Vagina (tissue), 2 donors: ENCODE measurements at regions not wholly inside any gene's neighbourhood (a gene's known extent, or its start where the extent isn't known, plus 50 kb on each side); places are given as distances from the start of the nearest gene placed in this dataset.

Source experiments
- DNase-seq, 2 donors: peaks; one replicate each; pipeline ENCODE4 v3.0.0-alpha.2; 2017; ENCODE audit errors: extremely low spot score in 2 of 2
- H3K27ac ChIP-seq: fragments of 200-600 bp; sonication (generic); one replicate; pipeline ENCODE4 v1.5.1; 2019
- H3K27me3 ChIP-seq: fragments of 200-600 bp; sonication (generic); one replicate; pipeline ENCODE4 v1.5.1; 2019
- H3K36me3 ChIP-seq, 2 donors: fragments of 200-600 bp; sonication (generic); one replicate each; pipeline ENCODE4 v1.5.1; 2017 to 2019
- H3K4me1 ChIP-seq: fragments of 200-600 bp; sonication (generic); one replicate; pipeline ENCODE4 v1.5.1; 2019
- H3K4me3 ChIP-seq, 2 donors: fragments of 200-600 bp; sonication (generic); 1 replicate in 1 of 2; 2 replicates in 1 of 2; pipeline ENCODE4 v1.5.1; 2016 to 2019
- H3K9me3 ChIP-seq: fragments of 200-600 bp; sonication (generic); one replicate; pipeline ENCODE4 v1.5.1; 2019
- POLR2A ChIP-seq, 2 donors: fragments of 450-650 bp; IDR thresholded peaks; one replicate each; pipeline ENCODE4 v1.6.1; 2017; ENCODE audit warnings: antibody characterized with exemption in 2 of 2, mild to moderate bottlenecking in 2 of 2, moderate library complexity in 2 of 2
- POLR2AphosphoS5 ChIP-seq, 2 donors: sonication (generic); formaldehyde crosslinking; IDR thresholded peaks; one replicate each; pipeline ENCODE4 v1.9.0; 2017; ENCODE audit warnings: antibody characterized with exemption in 2 of 2, mild to moderate bottlenecking in 2 of 2, low read depth in 1 of 2; ENCODE audit not compliant: insufficient read depth in 1 of 2
- intact Hi-C: fragments of 100-400 bp; cut with DNase I; formaldehyde crosslinking; loops from one replicate; pipeline ENCODE4 v1.15.1; 2023
- TF ChIP-seq, protein P1 (sequence below), 3 experiments: fragments of 450-650 bp in 2 of 3; fragments of 200-600 bp in 1 of 3; sonication (generic) in 1 of 3; IDR thresholded peaks; one replicate each; pipeline ENCODE4 v1.5.1; 2017 to 2019; ENCODE audit warnings: antibody characterized with exemption in 3 of 3, mild to moderate bottlenecking in 2 of 3, moderate library complexity in 2 of 3

DNA sequence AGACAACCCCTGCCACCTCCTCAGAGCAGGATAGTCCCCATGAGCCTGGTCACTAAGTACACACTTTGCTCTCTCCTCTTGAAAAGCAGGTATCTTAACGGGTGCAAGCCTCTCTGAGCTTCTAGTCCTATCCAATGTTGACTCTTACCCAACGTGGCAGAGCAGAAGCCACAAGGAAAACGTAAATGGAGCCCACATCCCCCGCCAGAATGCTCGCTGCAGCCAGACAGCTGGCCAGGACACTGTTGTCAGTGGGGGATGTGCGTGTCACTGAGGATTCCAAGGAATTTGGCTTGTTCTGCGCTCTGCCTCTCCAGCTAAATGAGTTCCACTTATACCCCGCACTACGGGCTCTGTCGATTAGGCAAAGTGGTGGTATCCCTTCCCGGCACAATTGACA lies 67.8 kb upstream of the IGF1R start:
- no peak for DNase-seq
- Histone ChIP-seq H3K9me3 (no peaks in the 10 kb centered on the region), H3K4me1 (no peaks in the 10 kb centered on the region), H3K27me3 (no peaks in the 10 kb centered on the region), H3K4me3 (no peak overlapping the region), H3K27ac (no peak overlapping the region), H3K36me3 (no peaks in the 10 kb centered on the region)
- TF ChIP-seq, protein P1, sequence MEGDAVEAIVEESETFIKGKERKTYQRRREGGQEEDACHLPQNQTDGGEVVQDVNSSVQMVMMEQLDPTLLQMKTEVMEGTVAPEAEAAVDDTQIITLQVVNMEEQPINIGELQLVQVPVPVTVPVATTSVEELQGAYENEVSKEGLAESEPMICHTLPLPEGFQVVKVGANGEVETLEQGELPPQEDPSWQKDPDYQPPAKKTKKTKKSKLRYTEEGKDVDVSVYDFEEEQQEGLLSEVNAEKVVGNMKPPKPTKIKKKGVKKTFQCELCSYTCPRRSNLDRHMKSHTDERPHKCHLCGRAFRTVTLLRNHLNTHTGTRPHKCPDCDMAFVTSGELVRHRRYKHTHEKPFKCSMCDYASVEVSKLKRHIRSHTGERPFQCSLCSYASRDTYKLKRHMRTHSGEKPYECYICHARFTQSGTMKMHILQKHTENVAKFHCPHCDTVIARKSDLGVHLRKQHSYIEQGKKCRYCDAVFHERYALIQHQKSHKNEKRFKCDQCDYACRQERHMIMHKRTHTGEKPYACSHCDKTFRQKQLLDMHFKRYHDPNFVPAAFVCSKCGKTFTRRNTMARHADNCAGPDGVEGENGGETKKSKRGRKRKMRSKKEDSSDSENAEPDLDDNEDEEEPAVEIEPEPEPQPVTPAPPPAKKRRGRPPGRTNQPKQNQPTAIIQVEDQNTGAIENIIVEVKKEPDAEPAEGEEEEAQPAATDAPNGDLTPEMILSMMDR (IDR thresholded peaks at IDR 0.05) = no peak
- TF ChIP-seq POLR2A (IDR thresholded peaks at IDR 0.05) (no peak), POLR2AphosphoS5 (IDR thresholded peaks at IDR 0.05; ENCODE audit: insufficient read depth in 1 of 2, low read depth in 1 of 2) (no peak)
- intact Hi-C loops = no loop called here

DNA sequence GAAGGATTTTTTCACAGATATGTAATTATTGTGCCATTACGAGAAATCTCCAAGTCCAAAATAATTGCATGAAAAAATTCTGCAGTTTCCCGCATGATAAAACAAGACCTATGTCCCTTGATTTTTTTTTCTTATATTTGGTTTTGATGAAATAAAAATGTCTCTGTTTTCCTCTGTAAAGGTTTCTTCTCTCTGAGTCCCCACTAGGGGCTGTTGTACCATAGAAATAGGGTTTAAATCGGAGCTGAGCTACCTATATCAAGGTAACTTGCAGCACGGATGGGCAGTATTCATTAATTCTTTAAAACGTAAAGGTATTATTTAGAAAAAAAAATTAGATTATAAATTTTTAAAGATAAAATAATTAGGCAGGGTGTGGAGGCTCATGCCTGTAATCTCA lies 66.6 kb upstream of the IGF1R start:
- H3K27me3 ChIP-seq = no peaks in the 10 kb centered on the region
- H3K4me3 ChIP-seq = no peak overlapping the region
- no peak for DNase-seq
- H3K4me1 ChIP-seq = no peaks in the 10 kb centered on the region
- H3K9me3 ChIP-seq = no peaks in the 10 kb centered on the region
- no peak overlapping the region for H3K27ac ChIP-seq
- intact Hi-C loops = no loop called here
- H3K36me3 ChIP-seq = no peaks in the 10 kb centered on the region
- TF ChIP-seq POLR2A (IDR thresholded peaks at IDR 0.05) (no peak), POLR2AphosphoS5 (IDR thresholded peaks at IDR 0.05; ENCODE audit: insufficient read depth in 1 of 2, low read depth in 1 of 2) (no peak)
- TF ChIP-seq, protein P1 (IDR thresholded peaks at IDR 0.05) = no peak

DNA sequence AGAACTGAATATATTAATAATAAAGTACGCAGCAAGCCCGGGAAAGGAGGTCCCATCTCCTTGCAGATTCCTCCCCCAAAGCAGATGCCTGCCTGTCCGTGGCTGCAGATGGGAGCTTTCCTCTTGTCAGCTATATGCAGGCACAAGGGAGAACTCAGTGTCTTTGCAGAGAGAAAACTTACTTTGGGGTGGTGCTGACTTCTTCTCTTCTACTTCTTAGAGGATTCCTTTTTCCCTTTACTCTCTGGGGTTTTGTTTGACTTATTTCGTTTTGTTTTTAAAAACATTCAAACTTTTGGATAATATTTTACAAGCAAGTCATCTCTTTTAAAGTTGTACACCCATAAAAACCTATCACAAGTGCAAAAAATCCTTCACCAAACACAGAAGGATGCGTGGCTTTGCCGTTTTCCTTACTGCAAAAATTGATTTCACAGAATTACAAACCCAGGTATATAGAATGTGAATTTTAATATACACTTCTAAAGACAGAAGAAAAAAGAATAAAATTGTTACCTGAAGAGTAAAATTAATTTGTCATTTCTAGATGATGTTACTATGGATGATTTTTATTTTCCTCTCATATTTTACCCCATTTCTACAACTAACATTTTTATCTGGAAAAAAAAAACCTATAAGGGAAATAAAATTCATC lies 65.3 kb upstream of the IGF1R start:
- Histone ChIP-seq H3K27ac (no peak overlapping the region), H3K27me3 (no peaks in the 10 kb centered on the region), H3K36me3 (no peaks in the 10 kb centered on the region), H3K4me3 (no peak overlapping the region), H3K9me3 (no peaks in the 10 kb centered on the region), H3K4me1 (no peaks in the 10 kb centered on the region)
- intact Hi-C loops = no loop called here
- DNase-seq = no peak
- TF ChIP-seq, protein P1 (IDR thresholded peaks at IDR 0.05) = no peak
- TF ChIP-seq POLR2AphosphoS5 (IDR thresholded peaks at IDR 0.05; ENCODE audit: insufficient read depth in 1 of 2, low read depth in 1 of 2) (no peak), POLR2A (IDR thresholded peaks at IDR 0.05) (no peak)

DNA sequence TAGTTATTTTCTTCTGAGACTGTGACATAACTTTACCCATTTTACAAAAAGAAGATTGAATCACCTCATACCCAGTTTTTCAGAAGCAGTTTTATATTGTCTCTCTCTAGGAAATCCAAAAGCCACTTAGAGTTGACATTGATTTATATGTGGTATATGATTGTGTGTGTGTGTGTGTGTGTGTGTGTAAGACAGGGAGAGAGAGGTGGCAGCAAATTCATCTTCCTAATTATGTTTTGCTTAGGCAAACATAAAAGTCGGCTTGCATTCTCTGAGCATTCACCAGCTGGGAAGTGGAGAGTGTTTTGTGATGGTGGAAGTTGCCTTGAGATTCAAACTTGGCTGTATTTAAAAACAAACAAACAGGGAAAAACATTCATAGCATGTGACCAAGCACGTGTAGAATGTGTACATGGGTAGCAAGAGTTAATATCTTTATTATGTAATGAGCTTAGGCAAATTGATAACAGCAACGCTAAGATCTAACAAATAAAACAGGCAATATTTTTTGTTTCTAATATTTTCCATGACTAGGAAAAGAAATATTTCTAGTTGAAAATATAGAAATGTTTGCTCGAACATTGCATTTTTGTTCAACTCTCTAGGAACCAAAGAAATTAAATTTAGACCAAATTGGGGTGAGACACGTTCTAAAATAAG lies 64.4 kb upstream of the IGF1R start:
- DNase-seq = no peak
- intact Hi-C loops = no loop called here

More for the DNA sequence above, 64.4 kb upstream of the IGF1R start:
- Histone ChIP-seq H3K36me3 (no peaks in the 10 kb centered on the region), H3K9me3 (no peaks in the 10 kb centered on the region), H3K4me1 (no peaks in the 10 kb centered on the region), H3K27ac (no peak overlapping the region), H3K27me3 (no peaks in the 10 kb centered on the region), H3K4me3 (no peak overlapping the region)
- TF ChIP-seq, protein P1 (IDR thresholded peaks at IDR 0.05) = no peak
- TF ChIP-seq POLR2A (IDR thresholded peaks at IDR 0.05) (no peak), POLR2AphosphoS5 (IDR thresholded peaks at IDR 0.05; ENCODE audit: insufficient read depth in 1 of 2, low read depth in 1 of 2) (no peak)
